ENCODE measurements at regions not wholly inside any gene's neighbourhood (a gene's known extent, or its start where the extent isn't known, plus 50 kb on each side); places are given as distances from the start of the nearest gene placed in this dataset.

GRCh38 chr20:4449957-4450715 is 201.0 kb upstream of the ADRA1D start:
- no peak overlapping the region for H3K4me2 ChIP-seq
- no peak overlapping the region for H3K27ac ChIP-seq
- no peak overlapping the region for H3K9ac ChIP-seq

GRCh38 chr20:4445784-4446183 is 196.7 kb upstream of the ADRA1D start:
- Histone ChIP-seq H3K27ac (no peak overlapping the region), H3K4me2 (no peak overlapping the region), H3K9ac (no peak overlapping the region), H3K4me3 (no peak overlapping the region), H4K20me1 (no peaks in the 10 kb centered on the region), H3K9me3 (0 out of 2 replicates have a peak, but pooled peaks cover 4% of the 10 kb centered on the region), H3K27me3 (no peaks in the 10 kb centered on the region), H3K36me3 (no peaks in the 10 kb centered on the region), H3K4me1 (no peaks in the 10 kb centered on the region)
- TF ChIP-seq Cebpa-rat (IDR thresholded peaks at IDR 0.05), result no peak

More at GRCh38 chr20:4449957-4450715, 201.0 kb upstream of the ADRA1D start:
- H3K4me3 ChIP-seq, result no peak overlapping the region
- 0 out of 2 replicates have a peak, but pooled peaks cover 4% of the 10 kb centered on the region for H3K9me3 ChIP-seq
- no peak; the same call in 1 of the 2 replicates for TF ChIP-seq Cebpa-rat (IDR thresholded peaks at IDR 0.05)
- H3K36me3 ChIP-seq, result no peaks in the 10 kb centered on the region
- H3K4me1 ChIP-seq, result no peaks in the 10 kb centered on the region
- H4K20me1 ChIP-seq, result no peaks in the 10 kb centered on the region
- no peaks in the 10 kb centered on the region for H3K27me3 ChIP-seq

- 0 out of 2 replicates have a peak, but pooled peaks cover 4% of the 10 kb centered on the region for H3K9me3 ChIP-seq
- H3K9ac ChIP-seq, result no peak overlapping the region
- no peak overlapping the region for H3K4me2 ChIP-seq
- H3K27ac ChIP-seq, result no peak overlapping the region
- H3K4me3 ChIP-seq, result no peak overlapping the region
- no peaks in the 10 kb centered on the region for H3K27me3 ChIP-seq
- H3K36me3 ChIP-seq, result no peaks in the 10 kb centered on the region
- H4K20me1 ChIP-seq, result no peaks in the 10 kb centered on the region
- H3K4me1 ChIP-seq, result no peaks in the 10 kb centered on the region
- TF ChIP-seq Cebpa-rat (IDR thresholded peaks at IDR 0.05), result no peak
Measured at GRCh38 chr20:4445331-4445730, 196.2 kb upstream of the ADRA1D start.

GRCh38 chr20:4444404-4444803 is 195.3 kb upstream of the ADRA1D start:
- Histone ChIP-seq H3K4me1 (no peaks in the 10 kb centered on the region), H3K27ac (no peak overlapping the region), H3K9ac (no peak overlapping the region), H3K4me2 (no peak overlapping the region), H4K20me1 (no peaks in the 10 kb centered on the region), H3K9me3 (0 out of 2 replicates have a peak, but pooled peaks cover 4% of the 10 kb centered on the region), H3K27me3 (no peaks in the 10 kb centered on the region), H3K36me3 (no peaks in the 10 kb centered on the region), H3K4me3 (no peak overlapping the region)
- TF ChIP-seq Cebpa-rat (IDR thresholded peaks at IDR 0.05), result no peak

- no peak overlapping the region for H3K27ac ChIP-seq
- H3K4me2 ChIP-seq, result no peak overlapping the region
- H3K4me3 ChIP-seq, result no peak overlapping the region
- H4K20me1 ChIP-seq, result no peaks in the 10 kb centered on the region
- no peak overlapping the region for H3K9ac ChIP-seq
- H3K27me3 ChIP-seq, result no peaks in the 10 kb centered on the region
- 0 out of 2 replicates have a peak, but pooled peaks cover 4% of the 10 kb centered on the region for H3K9me3 ChIP-seq
- TF ChIP-seq Cebpa-rat (IDR thresholded peaks at IDR 0.05), result no peak
- no peaks in the 10 kb centered on the region for H3K4me1 ChIP-seq
- H3K36me3 ChIP-seq, result no peaks in the 10 kb centered on the region
Measured at GRCh38 chr20:4443016-4443415, 193.9 kb upstream of the ADRA1D start.

GRCh38 chr20:4441871-4442270 is 192.8 kb upstream of the ADRA1D start:
- no peaks in the 10 kb centered on the region for H3K4me1 ChIP-seq
- H3K27ac ChIP-seq, result no peak overlapping the region
- no peaks in the 10 kb centered on the region for H3K27me3 ChIP-seq
- H3K4me3 ChIP-seq, result no peak overlapping the region
- H3K9ac ChIP-seq, result no peak overlapping the region
- H3K36me3 ChIP-seq, result no peaks in the 10 kb centered on the region
- no peak overlapping the region for H3K4me2 ChIP-seq
- H4K20me1 ChIP-seq, result no peaks in the 10 kb centered on the region
- no peak for TF ChIP-seq Cebpa-rat (IDR thresholded peaks at IDR 0.05)
- 0 out of 2 replicates have a peak, but pooled peaks cover 4% of the 10 kb centered on the region for H3K9me3 ChIP-seq

- no peaks in the 10 kb centered on the region for H3K36me3 ChIP-seq
- H3K4me2 ChIP-seq, result no peak overlapping the region
- no peak overlapping the region for H3K9ac ChIP-seq
- H3K4me3 ChIP-seq, result no peak overlapping the region
- no peaks in the 10 kb centered on the region for H4K20me1 ChIP-seq
- no peak overlapping the region for H3K27ac ChIP-seq
- H3K9me3 ChIP-seq, result no peaks in the 10 kb centered on the region
- no peak for TF ChIP-seq Cebpa-rat (IDR thresholded peaks at IDR 0.05)
- no peaks in the 10 kb centered on the region for H3K4me1 ChIP-seq
- no peaks in the 10 kb centered on the region for H3K27me3 ChIP-seq
Measured at GRCh38 chr20:4441191-4441590, 192.1 kb upstream of the ADRA1D start.

- Histone ChIP-seq H3K4me1 (no peaks in the 10 kb centered on the region), H3K4me3 (no peak overlapping the region), H3K9me3 (no peaks in the 10 kb centered on the region), H4K20me1 (no peaks in the 10 kb centered on the region), H3K9ac (no peak overlapping the region), H3K27ac (no peak overlapping the region), H3K27me3 (no peaks in the 10 kb centered on the region), H3K4me2 (no peak overlapping the region), H3K36me3 (no peaks in the 10 kb centered on the region)
- TF ChIP-seq Cebpa-rat (IDR thresholded peaks at IDR 0.05), result no peak
Measured at GRCh38 chr20:4439461-4439860, 190.4 kb upstream of the ADRA1D start.

- H3K4me3 ChIP-seq, result no peak overlapping the region
- TF ChIP-seq Cebpa-rat (IDR thresholded peaks at IDR 0.05), result no peak
- no peak overlapping the region for H3K9ac ChIP-seq
- H3K9me3 ChIP-seq, result no peaks in the 10 kb centered on the region
- no peak overlapping the region for H3K4me2 ChIP-seq
- no peaks in the 10 kb centered on the region for H3K36me3 ChIP-seq
- H3K4me1 ChIP-seq, result no peaks in the 10 kb centered on the region
- H3K27ac ChIP-seq, result no peak overlapping the region
- no peaks in the 10 kb centered on the region for H4K20me1 ChIP-seq
- no peaks in the 10 kb centered on the region for H3K27me3 ChIP-seq
Measured at GRCh38 chr20:4437131-4437530, 188.0 kb upstream of the ADRA1D start.

GRCh38 chr20:4435671-4436455 is 186.8 kb upstream of the ADRA1D start:
- H3K4me2 ChIP-seq, result no peak overlapping the region
- H3K27me3 ChIP-seq, result no peaks in the 10 kb centered on the region
- no peak for TF ChIP-seq Cebpa-rat (IDR thresholded peaks at IDR 0.05)
- no peaks in the 10 kb centered on the region for H3K4me1 ChIP-seq
- H3K4me3 ChIP-seq, result no peak overlapping the region
- H3K9ac ChIP-seq, result no peak overlapping the region
- no peaks in the 10 kb centered on the region for H3K9me3 ChIP-seq
- H3K36me3 ChIP-seq, result no peaks in the 10 kb centered on the region
- H3K27ac ChIP-seq, result no peak overlapping the region
- no peaks in the 10 kb centered on the region for H4K20me1 ChIP-seq

All from BLaER1 (cell line).